HG03280 (cell line): ENCODE measurements at regions not wholly inside any gene's neighbourhood (a gene's known extent, or its start where the extent isn't known, plus 50 kb on each side); places are given as distances from the start of the nearest gene placed in this dataset.
"Not testable (repeated sequence)": the region's sequence is repeated elsewhere in the genome, so short reads cannot be mapped to it uniquely, and the experiment has no call there.

Experiments used
- ATAC-seq: cut with Tn5 transposase; IDR thresholded peaks from one replicate; pipeline ENCODE4 v1.9.1; 2021; ENCODE audit warnings: mild to moderate bottlenecking, moderate library complexity; ENCODE audit not compliant: unreplicated experiment

DNA sequence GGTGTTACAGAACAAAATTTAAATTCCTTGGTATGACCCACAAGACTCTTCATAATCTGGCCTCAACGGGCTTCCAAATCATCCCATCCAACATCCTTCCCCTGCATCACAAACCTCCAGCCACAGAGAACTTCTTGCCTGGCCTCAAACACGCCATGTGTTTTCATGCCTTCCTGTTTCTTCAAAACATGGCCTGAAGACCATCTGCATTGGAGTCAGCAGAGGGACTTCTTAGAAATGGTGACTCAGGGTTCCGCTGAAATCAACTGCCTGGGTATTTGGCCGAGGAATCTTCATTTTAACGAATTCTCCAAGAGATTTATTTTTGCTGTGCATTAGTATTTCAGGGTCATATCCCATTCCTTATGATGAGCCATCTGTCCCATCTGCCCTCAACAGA lies 138.1 kb upstream of the RAP2B start:
- ATAC-seq, result no peak

DNA sequence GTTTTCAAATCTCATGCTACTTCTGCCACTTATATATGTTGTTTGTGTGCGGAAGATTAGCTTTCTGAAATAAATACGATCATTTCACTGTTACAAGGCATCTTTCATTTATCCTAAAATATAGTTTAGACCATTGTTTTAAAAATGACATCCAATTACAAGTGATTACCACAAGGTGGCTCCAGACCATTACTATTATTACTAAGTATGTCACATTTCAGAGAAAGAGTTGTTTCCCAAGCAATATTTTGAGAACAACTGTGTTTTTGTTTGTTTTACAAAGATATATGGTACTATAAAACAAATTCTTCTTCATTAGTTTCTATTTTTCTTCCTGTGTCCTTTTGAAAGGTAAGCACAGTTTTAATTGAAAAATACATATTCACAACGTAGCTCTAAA lies 136.0 kb upstream of the RAP2B start:
- ATAC-seq, result no peak

DNA sequence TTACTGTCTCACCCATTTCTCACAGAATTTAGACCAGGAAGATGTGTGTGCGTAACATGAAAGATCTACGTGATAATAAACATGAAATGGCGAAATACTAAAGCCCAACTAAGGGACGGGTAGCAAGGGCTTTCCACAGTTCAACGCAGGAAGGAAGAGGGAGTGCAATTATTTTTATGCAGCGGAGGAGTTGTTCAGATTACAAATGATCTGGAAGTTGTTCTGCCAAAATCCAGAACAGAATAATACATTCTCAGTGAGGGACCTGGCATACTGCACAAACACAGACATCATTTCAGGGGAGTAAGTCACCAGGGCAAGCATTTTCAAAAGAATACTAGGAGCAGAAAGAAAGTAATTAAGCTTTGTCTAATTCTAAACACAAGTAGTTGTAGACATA lies 133.6 kb upstream of the RAP2B start:
- ATAC-seq, result no peak

DNA sequence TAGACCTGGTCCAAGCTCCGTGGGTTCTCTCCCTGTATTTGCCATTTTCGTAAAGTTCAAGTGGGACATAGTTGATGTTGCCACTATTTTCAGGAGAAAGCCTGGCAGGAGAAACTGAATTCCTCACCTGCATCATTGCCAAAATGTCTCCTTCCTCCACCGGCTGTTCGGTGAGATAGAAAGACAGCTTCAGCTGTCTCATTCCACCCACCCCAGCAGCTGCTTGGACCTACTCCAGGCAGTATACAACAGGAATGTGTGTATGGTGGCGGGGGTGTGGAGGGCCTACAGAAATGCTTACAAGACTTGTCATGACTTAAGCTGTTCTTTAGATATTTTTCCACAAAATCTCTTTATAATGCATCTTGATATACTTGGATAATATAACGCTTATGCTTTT lies 132.7 kb upstream of the RAP2B start:
- no peak for ATAC-seq

DNA sequence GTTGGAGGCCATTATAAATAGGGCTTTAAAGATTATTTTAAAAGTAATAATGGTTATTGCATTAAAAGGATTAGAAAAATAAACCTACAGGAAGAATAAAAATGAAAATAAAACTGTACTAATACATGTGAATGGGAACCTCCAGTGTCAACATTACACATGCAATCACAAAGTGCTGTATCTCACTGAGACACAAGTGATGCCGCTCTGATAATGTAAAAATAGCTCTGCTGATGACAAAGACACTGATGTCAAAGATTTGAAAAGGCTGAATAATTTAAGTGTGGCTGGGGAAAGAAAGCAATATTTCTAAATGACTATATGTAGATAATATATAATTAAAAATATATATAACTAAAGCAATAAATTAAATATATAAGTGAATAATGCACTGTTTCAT lies 129.1 kb upstream of the RAP2B start:
- no peak for ATAC-seq

DNA sequence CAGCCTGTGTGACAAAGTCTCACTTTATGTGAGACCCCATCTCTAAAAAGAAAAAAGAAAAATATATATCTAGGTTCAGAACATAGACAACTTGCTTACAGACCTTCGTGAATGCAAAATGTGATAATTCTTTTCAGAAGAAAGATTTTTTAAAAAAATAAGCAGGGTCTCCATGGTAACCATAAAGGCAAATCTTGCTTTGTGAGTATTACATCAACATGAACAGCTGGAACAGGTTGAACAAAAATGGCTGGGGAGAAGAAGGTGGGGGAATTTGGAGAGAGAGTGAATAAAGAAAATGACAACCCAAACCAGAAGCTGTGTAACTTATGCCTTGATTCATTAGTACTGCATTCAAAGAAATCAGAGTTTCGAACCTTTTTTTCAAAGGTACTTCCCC lies 125.2 kb upstream of the RAP2B start:
- no peak for ATAC-seq

DNA sequence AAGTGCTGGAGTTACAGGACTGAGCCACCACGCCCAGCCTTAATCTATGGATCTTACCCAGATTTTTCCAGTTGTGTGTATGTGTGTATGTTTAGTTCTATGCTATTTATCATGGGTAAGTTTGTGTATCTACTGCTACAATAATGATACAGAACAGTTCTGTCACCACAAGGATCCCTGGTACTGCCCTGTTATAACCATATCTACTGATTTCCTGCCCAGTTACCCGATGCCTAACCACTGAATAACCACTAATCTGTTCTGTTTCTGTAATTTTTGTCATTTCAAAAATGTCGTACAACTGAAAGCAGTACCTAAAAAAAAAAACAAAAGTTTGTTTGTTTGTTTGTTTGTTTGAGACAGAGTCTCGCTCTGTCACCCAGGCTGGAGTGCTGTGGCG lies 123.7 kb upstream of the RAP2B start:
- no peak for ATAC-seq

DNA sequence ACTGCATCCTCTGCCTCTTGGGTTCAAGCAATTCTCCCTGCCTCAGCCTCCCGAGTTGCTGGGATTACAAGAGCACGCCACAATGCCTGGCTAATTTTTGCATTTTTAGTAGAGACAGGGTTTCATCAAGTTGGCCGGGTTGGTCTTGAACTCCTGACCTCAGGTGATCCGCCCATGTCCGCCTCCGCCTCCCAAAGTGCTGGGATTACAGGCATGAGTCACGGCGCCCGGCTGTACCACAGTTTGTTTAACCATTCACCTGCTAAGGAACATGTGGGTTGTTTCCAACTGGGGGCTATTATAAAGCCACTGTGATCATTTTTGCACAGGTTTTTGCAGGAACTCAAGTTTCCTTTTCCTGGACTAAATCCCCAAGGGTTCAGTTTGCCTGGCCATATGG lies 123.2 kb upstream of the RAP2B start:
- no peak for ATAC-seq

DNA sequence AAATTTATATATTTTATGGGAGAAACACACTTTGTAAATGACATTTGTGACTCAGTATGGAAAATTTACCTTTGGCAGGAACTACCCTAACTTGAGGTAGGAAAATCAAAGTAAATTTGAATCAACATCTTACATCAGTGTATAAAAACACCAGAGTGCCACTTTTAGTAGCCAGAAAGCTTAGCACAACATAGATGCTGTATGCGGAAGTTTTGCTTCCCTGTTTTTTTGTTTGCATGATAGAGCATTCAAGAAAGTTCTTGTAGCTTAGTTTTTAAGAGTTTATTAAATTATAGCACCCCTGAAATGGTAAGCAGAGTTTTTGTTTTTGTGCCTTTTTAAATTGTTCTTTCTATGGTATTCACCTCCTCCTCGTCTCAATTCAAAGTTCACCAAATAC lies 120.8 kb upstream of the RAP2B start:
- ATAC-seq, result no peak

DNA sequence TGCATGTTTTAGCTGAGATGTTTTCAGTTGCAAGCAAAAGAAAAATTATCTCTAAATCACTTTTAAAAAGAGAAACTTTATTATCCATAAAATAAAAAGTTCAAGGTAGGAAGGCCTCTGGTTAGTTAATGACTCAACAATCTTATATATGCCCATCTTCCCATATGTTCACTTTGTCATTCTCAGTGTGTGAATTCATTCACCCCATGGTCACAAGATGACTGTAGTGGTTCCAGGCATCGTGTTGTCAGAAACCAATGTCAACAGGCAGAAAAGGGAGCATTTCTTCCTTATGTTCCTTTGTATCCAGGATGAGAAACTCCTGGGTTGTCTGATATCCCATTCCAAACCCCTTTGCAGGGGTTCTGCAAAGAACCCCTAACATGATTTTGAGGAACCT lies 119.9 kb upstream of the RAP2B start:
- no peak for ATAC-seq

DNA sequence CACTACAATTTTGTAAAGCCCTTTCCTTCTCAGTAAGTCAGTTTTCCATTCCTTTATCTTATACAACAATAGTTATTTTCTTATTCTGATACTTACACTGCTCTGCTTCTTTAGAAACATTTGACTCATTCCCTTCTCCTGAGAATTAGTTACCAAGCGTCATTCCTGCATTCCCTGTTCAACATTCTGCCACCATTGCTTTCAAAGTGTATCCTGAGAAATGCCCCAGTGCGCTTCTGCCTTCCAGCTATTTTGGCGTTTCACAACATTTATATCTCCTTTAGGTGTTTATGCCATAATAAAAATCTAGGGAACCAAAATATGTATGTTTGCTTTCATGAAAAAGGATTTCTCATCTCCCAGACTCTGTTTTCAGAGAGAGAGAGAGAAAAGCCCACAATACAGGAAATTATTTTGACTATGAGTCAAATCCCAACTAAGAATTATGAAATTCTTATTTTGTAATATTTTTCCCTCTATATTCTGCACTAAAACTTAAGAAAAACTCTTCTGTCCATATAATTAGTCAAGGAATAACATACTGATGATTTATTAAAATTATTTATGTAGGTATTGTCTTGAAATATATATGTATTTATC lies 118.2 kb upstream of the RAP2B start:
- no peak for ATAC-seq

DNA sequence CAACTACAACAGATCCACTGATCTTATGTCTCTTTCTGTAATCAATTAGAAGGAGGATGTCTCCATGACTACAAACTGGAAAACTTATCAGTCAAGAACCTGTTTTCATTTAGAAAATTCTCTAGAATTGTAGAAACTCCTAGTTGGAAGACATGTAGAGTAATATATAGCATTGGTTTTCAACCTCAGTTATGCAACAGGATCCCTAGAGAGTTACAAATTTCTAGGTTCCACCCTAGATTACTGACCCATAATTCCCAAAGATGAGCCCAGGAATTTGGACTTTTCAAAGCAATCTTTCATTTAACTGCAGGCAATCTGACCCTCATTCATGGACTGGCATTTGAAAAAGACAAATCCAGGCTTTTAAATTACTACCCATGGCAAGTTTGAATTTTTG lies 116.9 kb upstream of the RAP2B start:
- no peak for ATAC-seq

DNA sequence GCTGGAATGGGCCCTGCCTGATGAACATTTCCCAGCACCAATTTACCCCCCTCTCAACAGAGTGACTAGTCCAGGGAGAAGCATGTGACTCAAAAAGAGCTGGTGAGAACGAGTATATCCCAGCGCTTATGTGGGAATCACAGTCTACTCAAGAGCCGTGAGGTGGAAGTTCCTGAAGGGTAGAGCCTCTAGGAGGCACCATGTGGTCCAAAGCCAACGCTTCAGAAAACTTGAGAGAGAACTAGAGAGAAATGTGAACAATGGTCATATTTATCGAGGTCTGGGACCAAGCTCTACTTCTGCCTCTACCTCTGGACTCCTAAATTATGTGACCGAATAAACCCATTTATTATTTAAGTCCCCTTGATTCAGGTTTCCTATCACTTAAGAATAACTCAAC lies 111.0 kb upstream of the RAP2B start:
- ATAC-seq, result no peak

DNA sequence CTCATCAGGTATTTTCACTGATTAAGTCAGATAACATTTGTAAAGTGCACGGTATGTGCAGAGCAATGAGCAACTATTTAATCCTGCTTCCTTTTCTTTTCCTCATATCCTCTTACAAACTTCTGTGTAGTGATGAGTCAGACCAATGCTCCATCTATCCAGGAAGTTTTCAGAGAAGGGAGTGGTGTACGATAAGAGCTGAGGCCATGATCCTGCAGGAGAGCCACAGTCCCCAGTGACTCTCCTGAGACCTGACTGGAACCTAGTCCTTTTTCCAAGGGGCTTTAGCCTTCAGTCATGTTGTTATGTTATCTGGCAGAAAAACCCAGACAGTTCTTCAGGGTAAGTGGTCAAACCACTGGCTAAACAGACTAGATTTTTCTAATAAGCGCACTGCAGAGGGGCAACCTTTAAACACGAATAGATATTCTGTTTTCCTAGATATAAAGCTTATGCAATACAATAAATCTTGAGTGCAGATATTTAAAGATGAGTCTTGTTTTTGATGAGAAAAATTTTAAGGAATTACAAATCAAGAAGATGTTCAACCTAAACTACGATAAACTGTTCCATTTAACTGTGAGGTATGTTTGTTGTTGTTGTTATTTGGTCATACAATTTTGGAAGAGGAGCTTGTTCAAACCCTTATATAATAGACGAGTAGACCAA lies 110.5 kb upstream of the RAP2B start:
- no peak for ATAC-seq

DNA sequence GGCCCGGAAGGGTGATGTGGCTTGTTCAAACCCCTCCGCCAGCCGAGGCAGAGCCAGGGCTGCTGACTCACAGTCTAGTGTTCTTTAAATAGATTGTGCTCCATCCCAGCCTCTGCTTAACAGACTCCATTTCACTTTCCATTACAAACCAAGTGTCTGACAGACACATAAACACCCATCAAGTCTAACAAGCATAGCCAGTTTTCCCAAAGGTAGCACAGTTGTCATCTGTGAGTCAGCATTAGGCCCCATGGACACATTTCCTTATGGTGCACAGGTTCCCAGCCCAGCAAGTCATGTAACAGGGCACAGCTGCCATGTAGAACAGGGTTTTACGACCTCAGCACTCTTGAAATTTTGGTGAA lies 109.9 kb upstream of the RAP2B start:
- ATAC-seq, result no peak

DNA sequence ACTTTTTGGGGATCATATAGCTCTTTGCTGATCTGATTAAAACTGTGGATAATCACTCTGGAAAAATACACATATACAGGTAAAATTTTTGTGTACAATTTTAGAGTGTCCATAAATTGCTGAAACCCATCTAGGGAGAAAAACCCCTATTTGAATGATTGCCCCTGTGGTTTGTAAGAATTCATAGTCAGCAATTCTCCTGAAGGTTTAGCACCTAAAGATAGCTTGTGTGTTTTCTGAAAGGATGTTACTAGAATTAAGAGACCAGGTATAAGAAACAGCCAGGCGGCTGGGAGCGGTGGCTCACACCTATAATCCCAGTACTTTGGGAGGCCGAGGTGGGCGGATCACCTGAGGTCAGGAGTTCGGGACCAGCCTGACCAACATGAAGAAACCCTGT lies 106.8 kb upstream of the RAP2B start:
- no peak for ATAC-seq

DNA sequence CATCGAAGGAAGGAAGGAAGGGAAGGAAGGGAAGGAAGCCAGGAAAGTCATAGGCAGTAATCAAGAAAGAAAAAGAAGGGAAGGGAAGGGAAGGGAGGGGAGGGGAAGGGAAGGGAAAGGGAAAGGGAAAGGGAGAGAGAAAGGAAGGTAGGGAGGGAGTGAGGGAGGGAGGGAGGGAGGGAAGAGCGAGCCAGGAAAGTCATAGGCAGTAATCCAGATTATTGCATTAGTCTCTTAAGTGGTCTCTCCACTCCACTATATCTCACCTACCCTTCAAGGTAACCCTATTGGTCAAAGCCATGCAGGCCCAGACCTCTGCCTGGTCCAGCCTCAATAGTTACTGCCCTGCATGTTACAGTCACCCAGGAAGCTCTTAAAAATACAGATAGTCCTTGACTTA lies 106.2 kb upstream of the RAP2B start:
- no peak for ATAC-seq

DNA sequence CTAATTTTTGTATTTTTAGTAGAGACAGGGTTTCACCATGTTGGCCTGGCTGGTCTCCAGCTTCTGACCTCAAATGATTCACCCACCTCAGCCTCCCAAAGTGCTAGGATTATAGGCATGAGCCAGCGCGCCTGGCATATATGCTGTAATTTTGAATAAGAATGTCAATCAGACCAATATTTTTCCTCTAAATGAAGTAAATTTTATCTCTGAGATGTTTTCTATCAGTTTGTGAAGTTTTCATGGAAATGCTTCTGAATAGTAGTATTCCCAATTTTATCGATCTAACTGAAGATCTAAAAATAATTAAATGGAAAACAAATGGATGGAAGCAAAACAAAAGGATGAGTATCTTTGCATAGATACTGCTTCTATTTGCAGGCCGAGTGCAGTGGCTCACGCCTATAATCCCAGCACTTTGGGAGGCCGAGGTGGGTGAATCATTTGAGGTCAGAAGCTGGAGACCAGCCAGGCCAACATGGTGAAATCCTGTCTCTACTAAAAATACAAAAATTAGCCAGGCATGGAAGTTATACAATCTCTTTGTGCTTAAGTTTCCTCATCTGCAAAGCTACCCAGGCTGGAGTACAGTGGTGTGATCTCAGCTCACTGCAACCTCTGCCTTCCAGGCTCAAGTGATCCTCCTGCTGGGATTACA lies 103.9 kb upstream of the RAP2B start:
- ATAC-seq, result not testable (repeated sequence)

DNA sequence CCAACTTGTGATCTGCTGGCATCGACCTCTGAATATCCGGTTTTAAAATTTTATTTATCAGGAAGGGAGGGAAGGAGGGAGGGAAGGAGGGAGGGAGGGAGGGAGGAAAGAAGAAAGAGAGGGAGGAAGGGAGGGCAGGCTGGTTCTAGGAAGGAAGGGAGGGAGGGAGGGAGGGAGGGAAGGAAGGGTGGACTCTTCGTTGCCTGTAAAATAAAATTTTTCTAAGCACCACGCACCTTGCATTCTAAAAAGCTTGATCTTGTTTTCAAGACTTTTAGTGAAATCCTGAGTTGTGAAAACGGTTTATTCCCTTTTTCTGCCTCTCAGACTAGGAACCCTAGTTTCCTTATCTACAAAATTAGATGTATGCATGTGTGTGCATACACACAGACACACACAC lies 101.7 kb upstream of the RAP2B start:
- no peak for ATAC-seq

DNA sequence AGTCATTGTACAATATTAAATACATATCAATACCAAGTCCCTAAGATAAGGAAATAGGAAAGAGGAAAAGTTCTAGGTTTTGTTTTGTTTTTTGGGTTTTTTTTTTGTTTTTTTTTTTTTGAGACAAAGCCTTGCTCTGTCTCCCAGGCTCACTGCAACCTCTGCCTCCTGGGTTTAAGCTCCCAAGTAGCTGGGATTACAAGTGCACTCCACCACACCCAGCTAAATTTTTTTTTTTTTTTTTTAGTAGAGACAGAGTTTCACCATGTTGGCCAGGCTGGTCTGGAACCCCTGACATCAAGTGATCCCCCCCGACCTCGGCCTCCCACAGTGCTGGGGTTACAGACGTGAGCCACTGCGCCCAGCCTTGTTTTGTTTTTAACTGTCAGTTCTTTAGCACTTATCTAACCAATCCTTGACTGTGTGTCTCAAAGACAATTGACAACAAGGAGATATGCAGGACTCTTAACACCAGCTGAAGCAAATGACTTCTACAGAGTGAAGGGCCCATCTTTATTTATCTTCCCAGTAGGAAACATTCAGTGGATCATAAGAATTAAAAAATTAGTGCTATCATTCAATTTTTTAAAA lies 100.0 kb upstream of the RAP2B start:
- ATAC-seq, result no peak

DNA sequence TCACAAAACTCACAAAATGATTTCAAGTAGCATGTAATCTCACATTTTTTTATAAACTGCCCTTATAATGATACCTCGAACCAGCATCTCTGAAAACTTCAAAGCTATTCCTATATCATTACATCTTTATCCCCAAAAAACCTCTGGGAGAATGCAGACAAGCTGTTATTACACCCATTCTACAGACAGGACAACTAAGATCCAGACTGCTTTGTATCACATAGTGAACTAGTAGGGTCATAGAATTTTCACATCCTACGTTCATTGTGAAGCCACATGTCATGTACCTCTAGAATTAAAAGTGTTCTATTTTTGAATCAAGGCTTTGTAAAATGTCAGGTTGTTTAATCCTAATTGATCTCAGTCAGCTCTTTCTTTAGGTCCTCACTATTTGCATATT lies 98.7 kb upstream of the RAP2B start:
- ATAC-seq, result no peak

DNA sequence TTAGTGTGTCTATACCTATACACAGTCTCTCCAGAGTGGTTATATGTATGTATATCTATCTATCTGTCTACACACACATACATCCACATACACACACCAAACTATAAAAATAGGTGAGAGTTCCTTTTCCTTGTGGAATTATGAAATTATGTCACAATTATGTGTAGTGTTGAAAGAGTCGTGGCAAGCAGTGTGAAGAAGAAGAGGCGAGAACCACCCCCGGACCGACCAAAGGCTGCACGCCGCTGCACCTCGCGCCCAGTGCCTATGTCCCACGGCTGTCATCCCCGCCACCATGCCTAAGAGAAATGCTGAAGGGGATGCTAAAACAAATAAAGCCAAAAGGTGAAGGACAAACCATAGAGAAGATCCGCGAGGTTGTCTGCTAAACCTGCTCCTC lies 95.0 kb upstream of the RAP2B start:
- ATAC-seq, result no peak
